ENCODE measurements at regions not wholly inside any gene's neighbourhood (a gene's known extent, or its start where the extent isn't known, plus 50 kb on each side); places are given as distances from the start of the nearest gene placed in this dataset.
A peak's percentile ranks its signal among the peaks of the same experiment; 100 is the strongest.
"Not testable (repeated sequence)": the region's sequence is repeated elsewhere in the genome, so short reads cannot be mapped to it uniquely, and the experiment has no call there.

GRCh38 chr4:54402880-54403480, 173.9 kb downstream of the PDGFRA start:
- 99% methylated on average over 13 of the region's 15 CpGs for WGBS (ENCODE audit: insufficient coverage)
- H3K27ac ChIP-seq (ENCODE audit: insufficient read depth in 1 of 2, low read depth in 1 of 2, low read length in 2 of 2, poor library complexity in 1 of 2, severe bottlenecking in 2 of 2): no peak overlapping the region
- no peaks in the 10 kb centered on the region for H3K9me3 ChIP-seq (ENCODE audit: control extremely low read depth in 1 of 5, control insufficient read depth in 4 of 5, insufficient read depth in 2 of 5, low read depth in 1 of 5, low read length in 4 of 5)
- H3K36me3 ChIP-seq (ENCODE audit: control insufficient read depth in 4 of 4, insufficient read depth in 4 of 4, low read length in 3 of 4): no peaks in the 10 kb centered on the region
- POLR2A ChIA-PET: no interaction called here
- CTCF ChIA-PET: interaction anchor here (1.1 kb wide), 1 partner anchor 9 kb away, joined by 4 read pairs; no protein-coding TSS in a partner anchor
- peaks cover 2 to 12% (median 5%) of the 10 kb centered on the region in 4 experiments for H3K4me1 ChIP-seq (ENCODE audit: control extremely low read depth in 1 of 4, control insufficient read depth in 4 of 4, insufficient read depth in 4 of 4, low read length in 3 of 4)
- DNase-seq: no peak
- H3K27me3 ChIP-seq (replicated peaks in 2 of 5; ENCODE audit: control insufficient read depth in 4 of 5, insufficient read depth in 5 of 5, low read length in 4 of 5): peaks cover 0 to 2% (median 0%) of the 10 kb centered on the region in 5 experiments
- no peak overlapping the region for H3K4me3 ChIP-seq (ENCODE audit: control insufficient read depth in 1 of 7, extremely low read depth in 1 of 7, insufficient read depth in 4 of 7, low read depth in 2 of 7, low read length in 6 of 7)

- no peak overlapping the region for H3K27ac ChIP-seq (ENCODE audit: insufficient read depth in 1 of 2, low read depth in 1 of 2, low read length in 2 of 2, poor library complexity in 1 of 2, severe bottlenecking in 2 of 2)
- 100% methylated on average over 3 of the region's 5 CpGs for WGBS (ENCODE audit: insufficient coverage)
- POLR2A ChIA-PET: no interaction called here
- peaks cover 0 to 2% (median 0%) of the 10 kb centered on the region in 5 experiments for H3K27me3 ChIP-seq (replicated peaks in 2 of 5; ENCODE audit: control insufficient read depth in 4 of 5, insufficient read depth in 5 of 5, low read length in 4 of 5)
- H3K4me3 ChIP-seq (ENCODE audit: control insufficient read depth in 1 of 7, extremely low read depth in 1 of 7, insufficient read depth in 4 of 7, low read depth in 2 of 7, low read length in 6 of 7): no peak overlapping the region
- no peaks in the 10 kb centered on the region for H3K36me3 ChIP-seq (ENCODE audit: control insufficient read depth in 4 of 4, insufficient read depth in 4 of 4, low read length in 3 of 4)
- CTCF ChIA-PET: no interaction called here
- DNase-seq: no peak
- H3K9me3 ChIP-seq (ENCODE audit: control extremely low read depth in 1 of 5, control insufficient read depth in 4 of 5, insufficient read depth in 2 of 5, low read depth in 1 of 5, low read length in 4 of 5): no peaks in the 10 kb centered on the region
- peaks cover under 1 to 5% (median 3%) of the 10 kb centered on the region in 4 experiments for H3K4me1 ChIP-seq (ENCODE audit: control extremely low read depth in 1 of 4, control insufficient read depth in 4 of 4, insufficient read depth in 4 of 4, low read length in 3 of 4)
These were observed 174.8 kb downstream of the PDGFRA start for GRCh38 chr4:54403700-54404453.

GRCh38 chr4:54409270-54409817, 180.3 kb downstream of the PDGFRA start:
- CTCF ChIA-PET; H3K4me1 ChIP-seq (ENCODE audit: control extremely low read depth in 1 of 4, control insufficient read depth in 4 of 4, insufficient read depth in 4 of 4, low read length in 3 of 4); H3K4me3 ChIP-seq (ENCODE audit: control insufficient read depth in 1 of 7, extremely low read depth in 1 of 7, insufficient read depth in 4 of 7, low read depth in 2 of 7, low read length in 6 of 7); H3K27ac ChIP-seq (ENCODE audit: insufficient read depth in 1 of 2, low read depth in 1 of 2, low read length in 2 of 2, poor library complexity in 1 of 2, severe bottlenecking in 2 of 2); H3K27me3 ChIP-seq (replicated peaks in 2 of 5; ENCODE audit: control insufficient read depth in 4 of 5, insufficient read depth in 5 of 5, low read length in 4 of 5); H3K9me3 ChIP-seq (ENCODE audit: control extremely low read depth in 1 of 5, control insufficient read depth in 4 of 5, insufficient read depth in 2 of 5, low read depth in 1 of 5, low read length in 4 of 5); H3K36me3 ChIP-seq (ENCODE audit: control insufficient read depth in 4 of 4, insufficient read depth in 4 of 4, low read length in 3 of 4): not testable (repeated sequence)
- POLR2A ChIA-PET: interaction anchor here (0.6 kb wide), 1 partner anchor 15 kb away, joined by 3 read pairs; no protein-coding TSS in a partner anchor
- WGBS (ENCODE audit: insufficient coverage): 88% methylated on average over 3 of the region's 7 CpGs
- peak in 2 of 3 donors; percentile 26 to 33 for DNase-seq

DNA sequence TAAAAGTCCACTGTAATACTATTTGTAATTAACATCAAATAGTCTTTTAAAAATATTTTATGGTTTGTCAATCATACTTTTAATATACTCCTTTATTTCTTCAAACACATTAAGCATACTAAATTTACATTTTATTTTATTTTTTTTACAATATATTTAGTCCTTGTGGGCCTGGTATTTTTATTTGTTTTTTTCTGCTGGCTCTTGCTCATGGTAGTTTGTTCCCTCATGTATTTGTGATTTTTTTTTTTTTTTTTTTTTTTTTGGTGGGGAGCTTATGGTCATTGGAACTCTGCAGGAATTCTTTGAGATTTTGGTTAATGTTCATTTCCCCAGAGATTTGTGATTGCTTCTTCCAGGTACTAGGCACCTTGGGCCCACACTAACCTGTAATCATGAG, 185.5 kb downstream of the PDGFRA start:
- Histone ChIP-seq H3K4me3 (ENCODE audit: control insufficient read depth in 1 of 7, extremely low read depth in 1 of 7, insufficient read depth in 4 of 7, low read depth in 2 of 7, low read length in 6 of 7) (no peak overlapping the region), H3K36me3 (ENCODE audit: control insufficient read depth in 4 of 4, insufficient read depth in 4 of 4, low read length in 3 of 4) (no peaks in the 10 kb centered on the region), H3K9me3 (ENCODE audit: control extremely low read depth in 1 of 5, control insufficient read depth in 4 of 5, insufficient read depth in 2 of 5, low read depth in 1 of 5, low read length in 4 of 5) (peaks cover 0 to 16% (median 2%) of the 10 kb centered on the region in 5 experiments), H3K27me3 (replicated peaks in 2 of 5; ENCODE audit: control insufficient read depth in 4 of 5, insufficient read depth in 5 of 5, low read length in 4 of 5) (no peaks in the 10 kb centered on the region), H3K27ac (ENCODE audit: insufficient read depth in 1 of 2, low read depth in 1 of 2, low read length in 2 of 2, poor library complexity in 1 of 2, severe bottlenecking in 2 of 2) (no peak overlapping the region), H3K4me1 (ENCODE audit: control extremely low read depth in 1 of 4, control insufficient read depth in 4 of 4, insufficient read depth in 4 of 4, low read length in 3 of 4) (no peaks in the 10 kb centered on the region)
- POLR2A ChIA-PET: interaction anchor here (0.6 kb wide), 1 partner anchor 753 kb away, joined by 3 read pairs; no protein-coding TSS in a partner anchor
- peak in 2 of 3 donors; percentile 43 to 45 for DNase-seq
- CTCF ChIA-PET: interaction anchor here (3.3 kb wide), 1 partner anchor 19 kb away, joined by 11 read pairs; no protein-coding TSS in a partner anchor

DNA sequence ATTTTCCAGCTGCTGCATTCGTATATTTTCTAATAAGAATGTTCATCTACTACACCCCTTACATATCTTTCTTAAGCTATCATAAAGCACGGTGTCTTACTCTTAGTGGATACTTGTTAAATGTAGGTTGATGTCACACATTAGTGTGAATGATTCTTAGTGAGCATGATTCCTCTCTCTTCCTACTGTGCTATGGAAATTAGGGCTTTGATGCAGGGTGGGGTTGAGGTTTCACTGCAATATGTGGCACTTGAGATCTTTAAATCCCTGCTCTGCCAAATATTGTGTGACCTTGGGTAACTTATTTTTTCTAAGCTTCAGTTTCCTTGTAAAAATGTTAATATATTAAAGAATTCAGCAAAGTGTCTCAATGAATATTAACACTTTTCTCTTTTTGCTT, 188.4 kb downstream of the PDGFRA start:
- POLR2A ChIA-PET: no interaction called here
- no peak overlapping the region for H3K27ac ChIP-seq (ENCODE audit: insufficient read depth in 1 of 2, low read depth in 1 of 2, low read length in 2 of 2, poor library complexity in 1 of 2, severe bottlenecking in 2 of 2)
- WGBS (ENCODE audit: insufficient coverage): no CpG with 5 or more reads among the region's 2 CpGs
- H3K4me3 ChIP-seq (ENCODE audit: control insufficient read depth in 1 of 7, extremely low read depth in 1 of 7, insufficient read depth in 4 of 7, low read depth in 2 of 7, low read length in 6 of 7): no peak overlapping the region
- DNase-seq: no peak
- no peaks in the 10 kb centered on the region for H3K27me3 ChIP-seq (replicated peaks in 2 of 5; ENCODE audit: control insufficient read depth in 4 of 5, insufficient read depth in 5 of 5, low read length in 4 of 5)
- no peaks in the 10 kb centered on the region for H3K36me3 ChIP-seq (ENCODE audit: control insufficient read depth in 4 of 4, insufficient read depth in 4 of 4, low read length in 3 of 4)
- peaks cover 0 to 21% (median 2%) of the 10 kb centered on the region in 5 experiments for H3K9me3 ChIP-seq (ENCODE audit: control extremely low read depth in 1 of 5, control insufficient read depth in 4 of 5, insufficient read depth in 2 of 5, low read depth in 1 of 5, low read length in 4 of 5)
- CTCF ChIA-PET: interaction anchor here (3.3 kb wide), 1 partner anchor 16 kb away, joined by 11 read pairs; no protein-coding TSS in a partner anchor
- H3K4me1 ChIP-seq (ENCODE audit: control extremely low read depth in 1 of 4, control insufficient read depth in 4 of 4, insufficient read depth in 4 of 4, low read length in 3 of 4): no peaks in the 10 kb centered on the region

DNA sequence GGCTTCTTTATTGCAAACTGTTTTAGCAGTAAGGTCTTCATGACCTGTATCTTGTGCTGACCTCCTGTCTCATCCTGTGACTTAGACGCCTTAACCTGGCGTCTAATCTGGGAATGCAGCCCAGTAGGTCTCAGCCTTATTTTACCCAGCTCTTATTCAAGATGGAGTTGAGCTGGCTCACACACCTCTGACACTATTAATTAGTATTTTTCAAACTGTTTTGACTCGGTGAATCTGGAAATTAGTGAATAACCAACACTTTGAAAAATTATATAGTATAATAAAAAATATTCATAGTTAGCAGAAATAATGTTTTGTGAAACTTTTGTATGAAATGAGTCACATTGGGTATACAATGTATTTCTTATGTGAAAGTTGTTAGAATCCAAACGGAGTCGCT, 189.4 kb downstream of the PDGFRA start:
- DNase-seq: no peak
- Histone ChIP-seq H3K9me3 (ENCODE audit: control extremely low read depth in 1 of 5, control insufficient read depth in 4 of 5, insufficient read depth in 2 of 5, low read depth in 1 of 5, low read length in 4 of 5) (peaks cover 0 to 21% (median 2%) of the 10 kb centered on the region in 5 experiments), H3K4me3 (ENCODE audit: control insufficient read depth in 1 of 7, extremely low read depth in 1 of 7, insufficient read depth in 4 of 7, low read depth in 2 of 7, low read length in 6 of 7) (no peak overlapping the region), H3K27me3 (replicated peaks in 2 of 5; ENCODE audit: control insufficient read depth in 4 of 5, insufficient read depth in 5 of 5, low read length in 4 of 5) (no peaks in the 10 kb centered on the region), H3K36me3 (ENCODE audit: control insufficient read depth in 4 of 4, insufficient read depth in 4 of 4, low read length in 3 of 4) (no peaks in the 10 kb centered on the region), H3K4me1 (ENCODE audit: control extremely low read depth in 1 of 4, control insufficient read depth in 4 of 4, insufficient read depth in 4 of 4, low read length in 3 of 4) (no peaks in the 10 kb centered on the region), H3K27ac (ENCODE audit: insufficient read depth in 1 of 2, low read depth in 1 of 2, low read length in 2 of 2, poor library complexity in 1 of 2, severe bottlenecking in 2 of 2) (no peak overlapping the region)
- WGBS (ENCODE audit: insufficient coverage): 100% methylated on average over 4 of the region's 5 CpGs
- ChIA-PET CTCF (no interaction called here), POLR2A (interaction anchor here (0.6 kb wide), 1 partner anchor 755 kb away, joined by 3 read pairs; no protein-coding TSS in a partner anchor)

- Histone ChIP-seq H3K4me1 (ENCODE audit: control extremely low read depth in 1 of 4, control insufficient read depth in 4 of 4, insufficient read depth in 4 of 4, low read length in 3 of 4) (no peaks in the 10 kb centered on the region), H3K9me3 (ENCODE audit: control extremely low read depth in 1 of 5, control insufficient read depth in 4 of 5, insufficient read depth in 2 of 5, low read depth in 1 of 5, low read length in 4 of 5) (peaks cover 0 to 8% (median 0%) of the 10 kb centered on the region in 5 experiments), H3K36me3 (ENCODE audit: control insufficient read depth in 4 of 4, insufficient read depth in 4 of 4, low read length in 3 of 4) (no peaks in the 10 kb centered on the region), H3K27ac (ENCODE audit: insufficient read depth in 1 of 2, low read depth in 1 of 2, low read length in 2 of 2, poor library complexity in 1 of 2, severe bottlenecking in 2 of 2) (no peak overlapping the region), H3K4me3 (ENCODE audit: control insufficient read depth in 1 of 7, extremely low read depth in 1 of 7, insufficient read depth in 4 of 7, low read depth in 2 of 7, low read length in 6 of 7) (no peak overlapping the region), H3K27me3 (replicated peaks in 2 of 5; ENCODE audit: control insufficient read depth in 4 of 5, insufficient read depth in 5 of 5, low read length in 4 of 5) (no peaks in the 10 kb centered on the region)
- ChIA-PET CTCF (no interaction called here), POLR2A (no interaction called here)
- WGBS (ENCODE audit: insufficient coverage): 100% methylated on average over 1 of the region's 1 CpG
- no peak for DNase-seq
These were observed 194.0 kb downstream of the PDGFRA start for GRCh38 chr4:54423066-54423465.
